ENCODE measurements at regions not wholly inside any gene's neighbourhood (a gene's known extent, or its start where the extent isn't known, plus 50 kb on each side); places are given as distances from the start of the nearest gene placed in this dataset.

DNA sequence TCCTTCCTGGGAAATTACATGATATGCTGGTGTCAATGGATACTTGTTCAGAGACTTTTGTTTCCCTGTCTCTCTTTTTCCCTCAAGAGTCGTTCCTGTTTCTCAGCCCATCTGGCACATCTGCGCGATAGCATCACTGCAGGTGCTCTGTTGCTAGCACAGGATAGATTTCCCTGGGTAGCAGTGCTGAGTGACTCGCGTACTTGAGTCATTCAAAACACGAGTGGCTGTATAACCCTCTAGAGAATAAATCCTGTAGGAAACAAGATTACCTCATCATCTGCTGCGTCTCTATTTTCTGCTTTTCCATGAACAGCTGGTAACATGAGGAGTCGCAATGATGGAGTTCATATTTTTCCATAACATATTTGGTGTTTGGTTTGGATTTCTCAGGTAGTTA, 452.0 kb upstream of the FZD8 start:
- TF ChIP-seq CTCF (conservative IDR thresholded peaks at IDR 0.05; ENCODE audit: low read depth, low read length), result no peak
- no peak for TF ChIP-seq EZH2 (IDR thresholded peaks at IDR 0.05; ENCODE audit: borderline replicate concordance, low read depth, low read length, poor library complexity, severe bottlenecking)

Measured in A673 (cell line).